ENCODE measurements at regions not wholly inside any gene's neighbourhood (a gene's known extent, or its start where the extent isn't known, plus 50 kb on each side); places are given as distances from the start of the nearest gene placed in this dataset.

DNA sequence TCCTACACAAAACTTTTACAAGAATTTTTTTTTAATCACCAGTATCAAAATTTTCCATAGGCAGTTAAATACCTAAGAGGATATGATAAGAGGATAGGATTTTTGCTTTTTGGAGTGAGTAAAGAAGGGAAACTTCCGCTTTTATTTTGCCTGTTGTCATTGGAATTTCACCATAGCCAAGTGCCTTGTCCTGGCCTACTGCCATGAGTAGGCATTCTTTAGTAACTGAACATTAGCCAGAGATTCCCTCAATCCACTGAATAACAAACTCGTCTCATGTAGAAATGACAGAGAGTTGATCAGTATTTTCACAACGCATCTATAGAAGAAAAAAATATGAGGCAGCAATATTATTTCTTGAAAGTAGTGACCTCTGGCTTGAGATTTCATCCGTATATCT lies 289.6 kb upstream of the ADAMTSL1 start (continued):
- TF ChIP-seq, protein P1, sequence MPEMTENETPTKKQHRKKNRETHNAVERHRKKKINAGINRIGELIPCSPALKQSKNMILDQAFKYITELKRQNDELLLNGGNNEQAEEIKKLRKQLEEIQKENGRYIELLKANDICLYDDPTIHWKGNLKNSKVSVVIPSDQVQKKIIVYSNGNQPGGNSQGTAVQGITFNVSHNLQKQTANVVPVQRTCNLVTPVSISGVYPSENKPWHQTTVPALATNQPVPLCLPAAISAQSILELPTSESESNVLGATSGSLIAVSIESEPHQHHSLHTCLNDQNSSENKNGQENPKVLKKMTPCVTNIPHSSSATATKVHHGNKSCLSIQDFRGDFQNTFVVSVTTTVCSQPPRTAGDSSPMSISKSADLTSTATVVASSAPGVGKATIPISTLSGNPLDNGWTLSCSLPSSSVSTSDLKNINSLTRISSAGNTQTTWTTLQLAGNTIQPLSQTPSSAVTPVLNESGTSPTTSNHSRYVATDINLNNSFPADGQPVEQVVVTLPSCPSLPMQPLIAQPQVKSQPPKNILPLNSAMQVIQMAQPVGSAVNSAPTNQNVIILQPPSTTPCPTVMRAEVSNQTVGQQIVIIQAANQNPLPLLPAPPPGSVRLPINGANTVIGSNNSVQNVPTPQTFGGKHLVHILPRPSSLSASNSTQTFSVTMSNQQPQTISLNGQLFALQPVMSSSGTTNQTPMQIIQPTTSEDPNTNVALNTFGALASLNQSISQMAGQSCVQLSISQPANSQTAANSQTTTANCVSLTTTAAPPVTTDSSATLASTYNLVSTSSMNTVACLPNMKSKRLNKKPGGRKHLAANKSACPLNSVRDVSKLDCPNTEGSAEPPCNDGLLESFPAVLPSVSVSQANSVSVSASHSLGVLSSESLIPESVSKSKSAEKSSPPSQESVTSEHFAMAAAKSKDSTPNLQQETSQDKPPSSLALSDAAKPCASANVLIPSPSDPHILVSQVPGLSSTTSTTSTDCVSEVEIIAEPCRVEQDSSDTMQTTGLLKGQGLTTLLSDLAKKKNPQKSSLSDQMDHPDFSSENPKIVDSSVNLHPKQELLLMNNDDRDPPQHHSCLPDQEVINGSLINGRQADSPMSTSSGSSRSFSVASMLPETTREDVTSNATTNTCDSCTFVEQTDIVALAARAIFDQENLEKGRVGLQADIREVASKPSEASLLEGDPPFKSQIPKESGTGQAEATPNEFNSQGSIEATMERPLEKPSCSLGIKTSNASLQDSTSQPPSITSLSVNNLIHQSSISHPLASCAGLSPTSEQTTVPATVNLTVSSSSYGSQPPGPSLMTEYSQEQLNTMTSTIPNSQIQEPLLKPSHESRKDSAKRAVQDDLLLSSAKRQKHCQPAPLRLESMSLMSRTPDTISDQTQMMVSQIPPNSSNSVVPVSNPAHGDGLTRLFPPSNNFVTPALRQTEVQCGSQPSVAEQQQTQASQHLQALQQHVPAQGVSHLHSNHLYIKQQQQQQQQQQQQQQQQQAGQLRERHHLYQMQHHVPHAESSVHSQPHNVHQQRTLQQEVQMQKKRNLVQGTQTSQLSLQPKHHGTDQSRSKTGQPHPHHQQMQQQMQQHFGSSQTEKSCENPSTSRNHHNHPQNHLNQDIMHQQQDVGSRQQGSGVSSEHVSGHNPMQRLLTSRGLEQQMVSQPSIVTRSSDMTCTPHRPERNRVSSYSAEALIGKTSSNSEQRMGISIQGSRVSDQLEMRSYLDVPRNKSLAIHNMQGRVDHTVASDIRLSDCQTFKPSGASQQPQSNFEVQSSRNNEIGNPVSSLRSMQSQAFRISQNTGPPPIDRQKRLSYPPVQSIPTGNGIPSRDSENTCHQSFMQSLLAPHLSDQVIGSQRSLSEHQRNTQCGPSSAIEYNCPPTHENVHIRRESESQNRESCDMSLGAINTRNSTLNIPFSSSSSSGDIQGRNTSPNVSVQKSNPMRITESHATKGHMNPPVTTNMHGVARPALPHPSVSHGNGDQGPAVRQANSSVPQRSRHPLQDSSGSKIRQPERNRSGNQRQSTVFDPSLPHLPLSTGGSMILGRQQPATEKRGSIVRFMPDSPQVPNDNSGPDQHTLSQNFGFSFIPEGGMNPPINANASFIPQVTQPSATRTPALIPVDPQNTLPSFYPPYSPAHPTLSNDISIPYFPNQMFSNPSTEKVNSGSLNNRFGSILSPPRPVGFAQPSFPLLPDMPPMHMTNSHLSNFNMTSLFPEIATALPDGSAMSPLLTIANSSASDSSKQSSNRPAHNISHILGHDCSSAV (CRISPR knock-in tag; IDR thresholded peaks at IDR 0.05; ENCODE audit: borderline replicate concordance), result no peak
- TF ChIP-seq FOXO1 (CRISPR knock-in tag; IDR thresholded peaks at IDR 0.05), result no peak
- TF ChIP-seq RBAK (CRISPR knock-in tag; IDR thresholded peaks at IDR 0.05), result no peak
- no peak for TF ChIP-seq ZNF501 (CRISPR knock-in tag; IDR thresholded peaks at IDR 0.05)
- TF ChIP-seq RNF2 (conservative IDR thresholded peaks at IDR 0.05; ENCODE audit: low read depth), result no peak
- no peak for TF ChIP-seq ADNP (CRISPR knock-in tag; IDR thresholded peaks at IDR 0.05)

DNA sequence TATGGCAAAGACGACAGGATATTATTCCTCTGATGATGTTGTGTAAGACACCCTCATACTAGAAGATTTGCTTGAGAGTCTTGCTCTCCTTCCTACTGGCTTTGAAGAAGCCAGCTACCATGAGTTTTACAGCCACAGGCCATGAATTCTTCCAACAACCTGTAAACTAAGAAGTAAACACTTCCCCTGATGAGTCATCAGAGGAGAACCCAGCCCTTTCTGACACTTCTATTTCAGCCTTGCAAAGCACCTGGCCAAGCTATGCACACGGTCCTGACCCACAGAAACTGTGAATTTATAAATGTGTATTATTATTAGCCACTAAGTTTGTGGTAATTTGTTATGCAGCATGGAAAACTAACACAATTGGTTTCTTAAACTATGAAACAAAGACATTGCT lies 288.8 kb upstream of the ADAMTSL1 start:
- Histone ChIP-seq H4K20me1 (ENCODE audit: insufficient read depth, low read length) (no peaks in the 10 kb centered on the region), H3K4me2 (ENCODE audit: low read depth, low read length) (no peak overlapping the region), H3K9ac (ENCODE audit: insufficient read depth, low read depth, low read length) (no peak overlapping the region), H3K4me1 (ENCODE audit: insufficient read depth, low read length) (no peaks in the 10 kb centered on the region), H2AFZ (ENCODE audit: low read length) (no peak overlapping the region), H3K9me3 (ENCODE audit: low read length) (no peaks in the 10 kb centered on the region), H3K36me3 (replicated peaks in 1 of 2; ENCODE audit: control insufficient read depth in 1 of 2, insufficient read depth in 2 of 2, low read length in 2 of 2) (no peaks in the 10 kb centered on the region), H3K4me3 (replicated peaks in 1 of 3; ENCODE audit: insufficient read depth in 1 of 3, low read depth in 2 of 3, low read length in 3 of 3) (no peak overlapping the region), H3K79me2 (ENCODE audit: insufficient read depth, low read length) (no peaks in the 10 kb centered on the region), H3K27ac (ENCODE audit: extremely low read length, insufficient read depth, low read length) (no peak overlapping the region), H3K27me3 (ENCODE audit: control insufficient read depth in 1 of 2, insufficient read depth in 2 of 2, low read length in 2 of 2) (no peaks in the 10 kb centered on the region)
- POLR2A ChIA-PET, result no interaction called here
- no peak for FAIRE-seq
- no peak for DNase-seq (ENCODE audit: low spot score)
- no TSS peak for BruUV-seq (replicated peaks)
- 21% methylated on average over 2 of the region's 2 CpGs for WGBS (ENCODE audit: low lambda C conversion rate)
- CTCF ChIA-PET (ENCODE audit: low intra/inter-chr PET ratio, low total read pairs), result no interaction called here
- intact Hi-C loops (cut with micrococcal nuclease; ENCODE audit: unreplicated experiment) (no loop called here), in situ Hi-C loops (cut with HindIII; ENCODE audit: extremely low pct_ligation_motif_present, low pct_unique_long_range_greater_than_20kb) (no loop called here)
- no peak for TF ChIP-seq FOSL2 (CRISPR knock-in tag; IDR thresholded peaks at IDR 0.05)
- TF ChIP-seq ELF1 (CRISPR knock-in tag; IDR thresholded peaks at IDR 0.05), result no peak
- TF ChIP-seq SIN3B (IDR thresholded peaks at IDR 0.05; ENCODE audit: low read length), result no peak
- no peak for ATAC-seq

Data from HepG2 (cell line).